ENCODE measurements at regions not wholly inside any gene's neighbourhood (a gene's known extent, or its start where the extent isn't known, plus 50 kb on each side); places are given as distances from the start of the nearest gene placed in this dataset.

- CTCF ChIA-PET, result interaction anchor here (1.0 to 1.7 kb wide), 3 partner anchors 10 to 26 kb away, joined by 3 to 4 read pairs (median 4); no protein-coding TSS in a partner anchor
- H3K4me2 ChIP-seq (ENCODE audit: insufficient read depth, low read length), result no peak overlapping the region
- FAIRE-seq, result no peak
These were observed 170.5 kb upstream of the NOCT start for GRCh38 chr4:138845054-138845453.

More at GRCh38 chr4:138845054-138845453, 170.5 kb upstream of the NOCT start:
- Histone ChIP-seq H3K9me3 (replicated peaks; ENCODE audit: control insufficient read depth, insufficient read depth, low read length) (no peaks in the 10 kb centered on the region), H3K27me3 (ENCODE audit: control insufficient read depth in 2 of 2, insufficient read depth in 2 of 2, low read length in 2 of 2) (peaks cover 2 to 29% of the 10 kb centered on the region in 2 experiments), H3K4me3 (replicated peaks in 1 of 3; ENCODE audit: insufficient read depth in 1 of 3, low read depth in 1 of 3, low read length in 3 of 3) (no peak overlapping the region), H3K9ac (replicated peaks; ENCODE audit: extremely low read depth, insufficient read depth, low read length) (no peak overlapping the region), H2AFZ (ENCODE audit: low read depth, low read length) (no peak overlapping the region), H3K36me3 (ENCODE audit: control insufficient read depth in 2 of 2, extremely low read depth in 1 of 2, insufficient read depth in 2 of 2, low read length in 2 of 2) (no peaks in the 10 kb centered on the region), H3K4me1 (ENCODE audit: control insufficient read depth, extremely low read depth, insufficient read depth, low read length) (no peaks in the 10 kb centered on the region), H4K20me1 (replicated peaks; ENCODE audit: control insufficient read depth, extremely low read depth, insufficient read depth, low read length) (no peaks in the 10 kb centered on the region), H3K79me2 (ENCODE audit: control insufficient read depth, insufficient read depth, low read length) (no peaks in the 10 kb centered on the region), H3K27ac (ENCODE audit: insufficient read depth, low read depth, low read length) (no peak overlapping the region), H3K9me1 (replicated peaks; ENCODE audit: control insufficient read depth, extremely low read depth, insufficient read depth, low read length) (no peaks in the 10 kb centered on the region)
- intact Hi-C loops (cut with micrococcal nuclease), result no loop called here
- TF ChIP-seq POLR2A (IDR thresholded peaks at IDR 0.05; ENCODE audit: low read depth, low read length) (no peak), JUN (IDR thresholded peaks at IDR 0.05; ENCODE audit: borderline replicate concordance, insufficient read depth, insufficient read length, low read depth) (no peak), GATA2 (IDR thresholded peaks at IDR 0.05; ENCODE audit: insufficient read depth, insufficient read length, low read depth, low read length) (no peak), EZH2 (IDR thresholded peaks at IDR 0.05; ENCODE audit: borderline replicate concordance, low read depth, low read length, severe bottlenecking) (no peak), MYC (IDR thresholded peaks at IDR 0.05; ENCODE audit: low read depth, low read length) (no peak), FOS (IDR thresholded peaks at IDR 0.05; ENCODE audit: borderline replicate concordance, insufficient read depth, low read length) (no peak), POLR2AphosphoS5 (IDR thresholded peaks at IDR 0.05; ENCODE audit: insufficient read depth, low read depth, low read length) (no peak)
- TF ChIP-seq, protein P1, sequence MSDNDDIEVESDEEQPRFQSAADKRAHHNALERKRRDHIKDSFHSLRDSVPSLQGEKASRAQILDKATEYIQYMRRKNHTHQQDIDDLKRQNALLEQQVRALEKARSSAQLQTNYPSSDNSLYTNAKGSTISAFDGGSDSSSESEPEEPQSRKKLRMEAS (IDR thresholded peaks at IDR 0.05; ENCODE audit: insufficient read depth, insufficient read length), result no peak
- TF ChIP-seq, protein P2, sequence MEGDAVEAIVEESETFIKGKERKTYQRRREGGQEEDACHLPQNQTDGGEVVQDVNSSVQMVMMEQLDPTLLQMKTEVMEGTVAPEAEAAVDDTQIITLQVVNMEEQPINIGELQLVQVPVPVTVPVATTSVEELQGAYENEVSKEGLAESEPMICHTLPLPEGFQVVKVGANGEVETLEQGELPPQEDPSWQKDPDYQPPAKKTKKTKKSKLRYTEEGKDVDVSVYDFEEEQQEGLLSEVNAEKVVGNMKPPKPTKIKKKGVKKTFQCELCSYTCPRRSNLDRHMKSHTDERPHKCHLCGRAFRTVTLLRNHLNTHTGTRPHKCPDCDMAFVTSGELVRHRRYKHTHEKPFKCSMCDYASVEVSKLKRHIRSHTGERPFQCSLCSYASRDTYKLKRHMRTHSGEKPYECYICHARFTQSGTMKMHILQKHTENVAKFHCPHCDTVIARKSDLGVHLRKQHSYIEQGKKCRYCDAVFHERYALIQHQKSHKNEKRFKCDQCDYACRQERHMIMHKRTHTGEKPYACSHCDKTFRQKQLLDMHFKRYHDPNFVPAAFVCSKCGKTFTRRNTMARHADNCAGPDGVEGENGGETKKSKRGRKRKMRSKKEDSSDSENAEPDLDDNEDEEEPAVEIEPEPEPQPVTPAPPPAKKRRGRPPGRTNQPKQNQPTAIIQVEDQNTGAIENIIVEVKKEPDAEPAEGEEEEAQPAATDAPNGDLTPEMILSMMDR (IDR thresholded peaks at IDR 0.05; ENCODE audit: extremely low read depth in 1 of 2, insufficient read depth in 1 of 2, low read depth in 1 of 2, low read length in 2 of 2), result no peak
- no peak for DNase-seq (ENCODE audit: low read depth, low spot score)
- dilution Hi-C loops (cut with MboI; ENCODE audit: extremely low pct_ligation_motif_present, low sequenced_read_pairs), result no loop called here
- POLR2A ChIA-PET, result no interaction called here
- BruUV-seq (replicated peaks), result no TSS peak
